Upper lobe of left lung (tissue), 6 donors: ENCODE measurements at regions not wholly inside any gene's neighbourhood (a gene's known extent, or its start where the extent isn't known, plus 50 kb on each side); places are given as distances from the start of the nearest gene placed in this dataset.
A peak's percentile ranks its signal among the peaks of the same experiment; 100 is the strongest.
"Not testable (repeated sequence)": the region's sequence is repeated elsewhere in the genome, so short reads cannot be mapped to it uniquely, and the experiment has no call there.

Source experiments
- ATAC-seq, 2 donors: fragments of 200-7000 bp; cut with Tn5 transposase; one replicate each; pipeline ENCODE4 v1.9.1; 2022; ENCODE audit warnings: mild to moderate bottlenecking in 2 of 2, moderate library complexity in 2 of 2; ENCODE audit not compliant: low FRiP score in 2 of 2
- DNase-seq, 2 donors: peaks; one replicate each; pipeline ENCODE4 v3.0.0-alpha.2; 2019 to 2020
- H3K27ac ChIP-seq, 4 donors: fragments of 200-600 bp; sonication (generic); one replicate each; pipeline ENCODE4 v1.5.1; 2016 to 2019
- H3K27me3 ChIP-seq, 4 donors: fragments of 200-600 bp; sonication (generic); one replicate each; pipeline ENCODE4 v1.5.1; 2017 to 2019
- H3K36me3 ChIP-seq, 4 donors: fragments of 200-600 bp; sonication (generic); one replicate each; pipeline ENCODE4 v1.5.1; 2016 to 2019
- H3K4me1 ChIP-seq, 4 donors: fragments of 200-600 bp; sonication (generic); one replicate each; pipeline ENCODE4 v1.5.1; 2018 to 2019
- H3K4me3 ChIP-seq, 4 donors: fragments of 200-600 bp; sonication (generic); one replicate each; pipeline ENCODE4 v1.5.1; 2017 to 2019; ENCODE audit warnings: mild to moderate bottlenecking in 2 of 4, moderate library complexity in 1 of 4
- H3K9me3 ChIP-seq, 4 donors: fragments of 200-600 bp; sonication (generic); one replicate each; pipeline ENCODE4 v1.5.1; 2018 to 2019
- EP300 ChIP-seq, 4 donors: sonication (generic); formaldehyde crosslinking; IDR thresholded peaks; one replicate each; pipeline ENCODE4 v1.5.1; 2017; ENCODE audit warnings: antibody characterized with exemption in 4 of 4, control low read depth in 2 of 4
- POLR2A ChIP-seq, 4 donors: fragments of 450-650 bp; IDR thresholded peaks; one replicate each; pipeline ENCODE4 v1.5.1; 2016 to 2017; ENCODE audit warnings: antibody characterized with exemption in 4 of 4, mild to moderate bottlenecking in 2 of 4
- POLR2AphosphoS5 ChIP-seq, 2 donors: sonication (generic); formaldehyde crosslinking; IDR thresholded peaks; one replicate each; pipeline ENCODE4 v1.5.1; 2017; ENCODE audit warnings: antibody characterized with exemption in 2 of 2
- whole genome bisulfite sequencing, 2 donors: methylation state at CpG; one replicate each; pipeline ENCODE4 v1.1.5; 2017 to 2018; 5-methylcytosine and 5-hydroxymethylcytosine counted together
- TF ChIP-seq, protein P1 (sequence below), 6 experiments: fragments of 450-650 bp in 4 of 6; fragments of 200-600 bp in 2 of 6; sonication (generic) in 2 of 6; IDR thresholded peaks; one replicate each; pipeline ENCODE4 v1.5.1; 2016 to 2019; ENCODE audit warnings: antibody characterized with exemption in 6 of 6
- donor health status: DM: no; HTN: no; CAD: no; lungs with moderate emphysema.
- donor health status: DM: no; HTN: yes; CAD: no; lungs with severe emphysema.

DNA sequence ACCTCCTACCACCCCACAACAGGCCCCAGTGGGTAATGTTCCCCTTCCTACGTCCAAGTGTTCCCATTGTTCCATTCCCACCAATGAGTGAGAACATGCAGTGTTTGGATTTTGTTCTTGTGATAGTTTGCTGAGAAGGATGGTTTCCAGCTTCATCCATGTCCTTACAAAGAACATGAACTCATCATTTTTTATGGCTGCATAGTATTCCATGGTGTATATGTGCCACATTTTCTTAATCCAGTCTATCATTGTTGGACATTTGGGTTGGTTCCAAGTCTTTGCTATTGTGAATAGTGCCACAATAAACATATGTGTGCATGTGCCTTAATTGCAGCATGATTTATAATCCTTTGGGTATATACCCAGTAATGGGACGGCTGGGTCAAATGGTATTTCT, 81.6 kb downstream of the P2RY10 start:
- not testable (repeated sequence) for DNase-seq, ATAC-seq, H3K4me1 ChIP-seq, H3K4me3 ChIP-seq, H3K27me3 ChIP-seq, H3K36me3 ChIP-seq, H3K9me3 ChIP-seq, H3K27ac ChIP-seq
- 85 to 87% methylated on average over 2 of the region's 2 CpGs for WGBS, 2 donors

DNA sequence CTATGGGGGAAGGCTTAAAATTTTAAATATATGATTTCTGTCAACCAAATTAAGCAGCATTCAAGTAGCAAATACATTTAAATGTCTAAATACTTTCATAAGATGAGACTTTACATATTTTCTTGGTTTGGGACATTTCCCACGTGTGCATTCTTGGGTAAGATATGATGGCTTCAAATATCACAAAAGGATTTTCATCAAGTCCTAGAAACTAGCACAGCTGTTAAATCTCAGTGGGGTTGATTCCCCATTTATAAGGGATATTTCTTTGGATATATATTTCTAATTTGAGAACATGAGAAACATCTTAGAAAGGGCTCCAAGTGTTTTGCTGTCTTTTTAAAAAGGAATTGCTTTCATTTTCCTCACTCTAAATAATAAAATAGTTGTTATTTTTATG, 90.2 kb downstream of the P2RY10 start:
- no peaks in the 10 kb centered on the region for H3K4me1 ChIP-seq
- TF ChIP-seq EP300 (IDR thresholded peaks at IDR 0.05) (no peak), POLR2A (IDR thresholded peaks at IDR 0.05) (no peak), POLR2AphosphoS5 (IDR thresholded peaks at IDR 0.05) (no peak)
- TF ChIP-seq, protein P1, sequence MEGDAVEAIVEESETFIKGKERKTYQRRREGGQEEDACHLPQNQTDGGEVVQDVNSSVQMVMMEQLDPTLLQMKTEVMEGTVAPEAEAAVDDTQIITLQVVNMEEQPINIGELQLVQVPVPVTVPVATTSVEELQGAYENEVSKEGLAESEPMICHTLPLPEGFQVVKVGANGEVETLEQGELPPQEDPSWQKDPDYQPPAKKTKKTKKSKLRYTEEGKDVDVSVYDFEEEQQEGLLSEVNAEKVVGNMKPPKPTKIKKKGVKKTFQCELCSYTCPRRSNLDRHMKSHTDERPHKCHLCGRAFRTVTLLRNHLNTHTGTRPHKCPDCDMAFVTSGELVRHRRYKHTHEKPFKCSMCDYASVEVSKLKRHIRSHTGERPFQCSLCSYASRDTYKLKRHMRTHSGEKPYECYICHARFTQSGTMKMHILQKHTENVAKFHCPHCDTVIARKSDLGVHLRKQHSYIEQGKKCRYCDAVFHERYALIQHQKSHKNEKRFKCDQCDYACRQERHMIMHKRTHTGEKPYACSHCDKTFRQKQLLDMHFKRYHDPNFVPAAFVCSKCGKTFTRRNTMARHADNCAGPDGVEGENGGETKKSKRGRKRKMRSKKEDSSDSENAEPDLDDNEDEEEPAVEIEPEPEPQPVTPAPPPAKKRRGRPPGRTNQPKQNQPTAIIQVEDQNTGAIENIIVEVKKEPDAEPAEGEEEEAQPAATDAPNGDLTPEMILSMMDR (IDR thresholded peaks at IDR 0.05) = no peak
- no peak overlapping the region for H3K27ac ChIP-seq
- DNase-seq (no peak), ATAC-seq (no peak)
- no peaks in the 10 kb centered on the region for H3K27me3 ChIP-seq
- H3K9me3 ChIP-seq = no peaks in the 10 kb centered on the region
- no peaks in the 10 kb centered on the region for H3K36me3 ChIP-seq
- no peak overlapping the region for H3K4me3 ChIP-seq
- WGBS, 2 donors = 38 to 78% methylated on average over 1 of the region's 1 CpG

DNA sequence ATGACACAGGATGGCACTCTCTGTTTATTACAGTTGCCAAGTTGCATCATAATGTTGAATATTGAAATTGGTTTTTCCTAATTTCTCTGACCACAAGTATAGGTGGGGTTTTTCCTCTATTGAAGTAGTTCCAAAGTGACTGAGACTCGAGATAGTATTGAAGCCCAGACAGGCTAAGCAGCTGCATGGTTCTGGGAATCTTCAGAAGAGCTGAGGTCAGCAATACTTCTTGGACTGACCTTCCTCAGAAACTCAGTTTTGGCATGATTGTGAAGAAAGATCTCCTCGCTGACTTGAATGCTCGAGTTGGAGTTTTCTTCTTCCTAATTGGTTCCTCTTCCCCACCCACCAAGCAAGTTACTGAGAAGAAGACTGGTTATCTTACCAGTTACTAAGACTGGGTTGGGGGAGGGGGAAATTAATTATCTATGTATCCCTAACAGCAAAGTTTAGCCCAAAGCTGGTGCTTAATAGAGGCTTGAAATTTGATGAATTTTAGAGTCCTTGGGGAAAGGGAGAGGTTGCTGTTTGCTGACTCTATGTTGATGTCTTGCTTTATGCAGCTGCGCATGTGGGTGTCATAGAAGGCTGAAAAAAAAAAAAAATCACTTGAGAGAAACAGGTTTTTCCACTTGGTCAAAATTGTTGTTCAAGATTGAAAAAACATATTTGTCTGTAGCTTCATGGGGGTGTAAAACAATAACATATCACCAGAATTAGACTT, 91.1 kb downstream of the P2RY10 start:
- Histone ChIP-seq H3K27ac (no peak overlapping the region), H3K4me3 (no peak overlapping the region), H3K27me3 (no peaks in the 10 kb centered on the region), H3K4me1 (no peaks in the 10 kb centered on the region), H3K36me3 (no peaks in the 10 kb centered on the region), H3K9me3 (no peaks in the 10 kb centered on the region)
- TF ChIP-seq EP300 (IDR thresholded peaks at IDR 0.05) = no peak
- TF ChIP-seq POLR2A (IDR thresholded peaks at IDR 0.05) = no peak
- TF ChIP-seq, protein P1 (IDR thresholded peaks at IDR 0.05) = no peak
- no peak for TF ChIP-seq POLR2AphosphoS5 (IDR thresholded peaks at IDR 0.05)
- 45 to 91% methylated on average over 1 to 4 of the region's 4 CpGs for WGBS, 2 donors
- DNase-seq = no peak
- peak in 1 of 2 donors; percentile 52 for ATAC-seq

DNA sequence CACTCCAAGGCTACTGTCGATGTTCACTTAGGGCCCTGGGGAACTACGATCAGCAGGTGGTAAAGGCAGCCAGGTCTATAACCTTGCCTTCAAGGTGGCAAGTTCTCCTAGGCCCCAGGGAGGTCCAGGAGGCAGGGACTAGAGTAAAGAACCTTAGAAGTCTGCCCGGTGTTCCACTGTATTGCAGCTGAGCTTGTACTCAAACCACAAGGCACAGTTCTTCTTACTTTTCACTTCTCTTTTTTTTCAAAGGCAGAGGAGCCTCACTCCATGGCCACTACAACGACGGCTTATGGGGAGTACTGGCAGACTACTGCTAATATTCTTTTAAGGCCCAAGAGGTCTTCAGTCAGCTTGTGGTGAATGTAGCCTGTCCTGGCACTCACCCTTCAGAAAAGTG, 78.8 kb upstream of the GPR174 start:
- ATAC-seq = peak in 1 of 2 donors; percentile 30
- TF ChIP-seq, protein P1 (IDR thresholded peaks at IDR 0.05) = no peak
- 76 to 78% methylated on average over 5 of the region's 5 CpGs for WGBS, 2 donors
- Histone ChIP-seq H3K27ac (no peak overlapping the region), H3K9me3 (no peaks in the 10 kb centered on the region), H3K27me3 (no peaks in the 10 kb centered on the region), H3K4me1 (no peaks in the 10 kb centered on the region), H3K4me3 (no peak overlapping the region), H3K36me3 (no peaks in the 10 kb centered on the region)
- DNase-seq = no peak

DNA sequence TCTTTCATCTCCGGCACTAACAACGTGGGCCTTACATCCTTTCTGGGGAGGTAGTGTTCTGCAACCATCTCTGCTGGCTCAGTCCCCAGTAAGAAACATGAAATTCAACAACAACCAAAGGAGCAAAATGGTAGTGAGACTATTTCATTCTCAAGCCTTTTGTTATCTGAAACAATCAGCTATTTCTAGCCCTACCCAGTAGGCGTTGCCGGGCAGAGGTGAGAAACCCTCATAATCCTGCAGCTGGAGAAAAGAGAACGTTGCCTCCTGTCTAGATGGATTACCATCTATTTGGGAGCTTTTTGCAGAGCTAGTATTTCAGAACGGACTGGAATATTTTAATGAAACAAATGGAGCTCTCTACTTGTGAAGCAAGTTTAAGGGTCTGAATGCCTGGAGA, 66.4 kb upstream of the GPR174 start:
- TF ChIP-seq, protein P1 (IDR thresholded peaks at IDR 0.05) = no peak
- no peak for TF ChIP-seq EP300 (IDR thresholded peaks at IDR 0.05)
- no peak for TF ChIP-seq POLR2AphosphoS5 (IDR thresholded peaks at IDR 0.05)
- TF ChIP-seq POLR2A (IDR thresholded peaks at IDR 0.05) = no peak
- no peaks in the 10 kb centered on the region for H3K4me1 ChIP-seq
- 67 to 77% methylated on average over 6 of the region's 6 CpGs for WGBS, 2 donors
- no peaks in the 10 kb centered on the region for H3K36me3 ChIP-seq
- DNase-seq = no peak
- no peak overlapping the region for H3K4me3 ChIP-seq
- ATAC-seq = no peak
- no peaks in the 10 kb centered on the region for H3K27me3 ChIP-seq
- H3K9me3 ChIP-seq = no peaks in the 10 kb centered on the region
- H3K27ac ChIP-seq = no peak overlapping the region
